Colonic mucosa (tissue), 4 donors: ENCODE measurements at regions not wholly inside any gene's neighbourhood (a gene's known extent, or its start where the extent isn't known, plus 50 kb on each side); places are given as distances from the start of the nearest gene placed in this dataset.

Source experiments
- DNase-seq: peaks from one replicate; pipeline ENCODE4 v3.0.0-alpha.2; 2020
- H3K27ac ChIP-seq: fragments of 200-600 bp; one replicate; pipeline ENCODE4 v1.8.0; 2021
- H3K27me3 ChIP-seq: fragments of 200-600 bp; one replicate; pipeline ENCODE4 v1.8.0; 2021
- H3K36me3 ChIP-seq: fragments of 200-600 bp; one replicate; pipeline ENCODE4 v1.8.0; 2021
- H3K4me1 ChIP-seq: fragments of 200-600 bp; one replicate; pipeline ENCODE4 v1.8.0; 2021; ENCODE audit warnings: mild to moderate bottlenecking
- H3K4me3 ChIP-seq: fragments of 200-600 bp; one replicate; pipeline ENCODE4 v1.8.0; 2021
- H3K9ac ChIP-seq, 2 donors: one replicate each; pipeline ENCODE4 v1.7.0; 2013; ENCODE audit warnings: control low read depth in 2 of 2, low read depth in 2 of 2, low read length in 2 of 2
- H3K9me3 ChIP-seq: fragments of 200-600 bp; one replicate; pipeline ENCODE4 v1.8.0; 2021
- CTCF ChIP-seq: fragments of 200-600 bp; IDR thresholded peaks from one replicate; pipeline ENCODE4 v1.8.0; 2022; ENCODE audit warnings: antibody characterized with exemption, mild to moderate bottlenecking
- intact Hi-C: fragments of 100-400 bp; cut with DNase I; formaldehyde crosslinking; loops from one replicate; pipeline ENCODE4 v1.14.1; 2022
- donor health status: healthy.
- donor health status: DM: no; HTN: no; CAD: no.
- donor health status: DM: no; HTN: no; CAD: no.

GRCh38 chr2:220309215-220309614 is 681.8 kb downstream of the SLC4A3 start:
- Histone ChIP-seq H3K4me3 (no peak overlapping the region), H3K4me1 (no peaks in the 10 kb centered on the region), H3K36me3 (no peaks in the 10 kb centered on the region), H3K9ac (no peak overlapping the region), H3K27ac (no peak overlapping the region), H3K27me3 (no peaks in the 10 kb centered on the region), H3K9me3 (no peaks in the 10 kb centered on the region)
- intact Hi-C loops: no loop called here
- no peak for TF ChIP-seq CTCF
- DNase-seq: no peak

GRCh38 chr2:220310451-220310861 is 683.0 kb downstream of the SLC4A3 start:
- Histone ChIP-seq H3K27me3 (no peaks in the 10 kb centered on the region), H3K27ac (no peak overlapping the region), H3K4me1 (no peaks in the 10 kb centered on the region), H3K9ac (no peak overlapping the region), H3K9me3 (no peaks in the 10 kb centered on the region), H3K36me3 (no peaks in the 10 kb centered on the region), H3K4me3 (no peak overlapping the region)
- no peak for DNase-seq
- intact Hi-C loops: no loop called here
- TF ChIP-seq CTCF: no peak

- TF ChIP-seq CTCF: no peak
- no peak for DNase-seq
- Histone ChIP-seq H3K9me3 (no peaks in the 10 kb centered on the region), H3K27me3 (no peaks in the 10 kb centered on the region), H3K4me1 (no peaks in the 10 kb centered on the region), H3K9ac (no peak overlapping the region), H3K4me3 (no peak overlapping the region), H3K36me3 (no peaks in the 10 kb centered on the region), H3K27ac (no peak overlapping the region)
- intact Hi-C loops: no loop called here
These were observed 687.8 kb downstream of the SLC4A3 start for GRCh38 chr2:220315098-220315823.

- no peak for DNase-seq
- no peaks in the 10 kb centered on the region for H3K36me3 ChIP-seq
- H3K27me3 ChIP-seq: no peaks in the 10 kb centered on the region
- H3K4me1 ChIP-seq: no peaks in the 10 kb centered on the region
- intact Hi-C loops: no loop called here
- H3K9ac ChIP-seq: no peak overlapping the region
- H3K27ac ChIP-seq: no peak overlapping the region
- TF ChIP-seq CTCF: no peak
- no peaks in the 10 kb centered on the region for H3K9me3 ChIP-seq
- no peak overlapping the region for H3K4me3 ChIP-seq
These were observed 690.6 kb downstream of the SLC4A3 start for GRCh38 chr2:220318037-220318436.

GRCh38 chr2:220318508-220318907 is 691.1 kb downstream of the SLC4A3 start:
- H3K9ac ChIP-seq: no peak overlapping the region
- H3K36me3 ChIP-seq: no peaks in the 10 kb centered on the region
- TF ChIP-seq CTCF: no peak
- H3K4me1 ChIP-seq: no peaks in the 10 kb centered on the region
- intact Hi-C loops: no loop called here
- no peak overlapping the region for H3K4me3 ChIP-seq
- no peaks in the 10 kb centered on the region for H3K9me3 ChIP-seq
- no peak overlapping the region for H3K27ac ChIP-seq
- H3K27me3 ChIP-seq: no peaks in the 10 kb centered on the region
- DNase-seq: no peak
